NOMO-1 (cell line): ENCODE measurements at regions not wholly inside any gene's neighbourhood (a gene's known extent, or its start where the extent isn't known, plus 50 kb on each side); places are given as distances from the start of the nearest gene placed in this dataset.

ENCODE experiments used
- DNase-seq, 2 experiments: peaks; one replicate each; lab custom pipeline; 2025; ENCODE audit not compliant: unreplicated experiment in 2 of 2; lab: John Stamatoyannopoulos, UW

- no peak for DNase-seq
Observed at GRCh38 chr5:42337607-42338006, 85.6 kb upstream of the GHR start.

GRCh38 chr5:42338136-42338535 is 85.1 kb upstream of the GHR start:
- no peak for DNase-seq

- DNase-seq = no peak
Observed at GRCh38 chr5:42349163-42349562, 74.1 kb upstream of the GHR start.

DNA sequence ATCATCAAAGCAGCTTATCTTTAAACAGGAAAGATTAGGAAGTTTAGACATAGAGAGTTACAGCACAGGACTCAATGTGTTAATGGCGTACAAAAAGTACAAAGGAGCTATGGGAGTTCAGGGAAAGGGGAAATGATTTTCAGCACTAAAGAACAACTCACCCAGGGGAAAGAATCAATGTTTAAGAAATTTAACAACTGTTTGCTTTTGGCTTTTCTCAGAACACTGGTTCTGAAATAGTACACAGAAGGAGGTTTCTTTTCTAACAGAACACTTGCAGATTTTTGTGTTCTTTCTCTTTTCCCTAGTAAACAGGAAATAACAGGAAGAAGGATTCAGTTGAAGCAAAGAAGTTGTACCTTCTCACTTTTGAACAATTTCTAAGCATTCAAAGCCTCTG is 71.3 kb upstream of the GHR start:
- no peak for DNase-seq

GRCh38 chr5:42360056-42360455 is 63.2 kb upstream of the GHR start:
- no peak for DNase-seq

DNA sequence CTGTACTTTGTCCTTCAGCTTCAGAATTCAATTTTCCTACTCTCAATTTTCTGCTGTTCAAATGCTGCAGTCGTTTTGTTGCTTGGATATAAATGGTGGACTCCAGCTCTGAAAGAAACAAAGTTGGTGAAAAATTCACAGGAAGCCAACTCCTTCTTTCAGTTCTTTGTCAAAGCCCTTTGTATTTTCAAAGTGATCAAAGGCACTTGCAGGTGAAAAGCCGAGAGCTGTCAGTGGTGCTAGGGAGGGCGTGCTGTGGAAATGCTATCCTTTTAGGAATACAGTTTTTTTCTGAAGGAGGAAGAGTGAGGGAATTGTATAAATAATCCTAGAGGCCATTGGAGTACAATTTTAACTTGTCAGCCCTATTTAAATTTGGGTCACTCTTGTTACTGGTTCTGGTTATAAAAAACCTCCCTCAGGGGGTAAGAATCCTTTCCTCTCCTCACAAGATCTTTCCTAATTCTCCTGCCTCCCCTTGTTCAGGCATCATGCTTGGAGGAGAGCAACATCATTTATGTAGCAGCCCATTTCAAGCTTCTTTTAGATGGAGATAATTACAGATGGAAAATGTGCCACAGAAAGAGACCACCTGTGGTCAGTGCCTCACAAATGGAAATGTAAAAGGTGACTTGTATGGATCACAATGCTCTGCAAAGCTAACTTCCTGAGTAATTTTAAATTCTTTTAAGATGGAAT is 62.5 kb upstream of the GHR start:
- no peak for DNase-seq

DNA sequence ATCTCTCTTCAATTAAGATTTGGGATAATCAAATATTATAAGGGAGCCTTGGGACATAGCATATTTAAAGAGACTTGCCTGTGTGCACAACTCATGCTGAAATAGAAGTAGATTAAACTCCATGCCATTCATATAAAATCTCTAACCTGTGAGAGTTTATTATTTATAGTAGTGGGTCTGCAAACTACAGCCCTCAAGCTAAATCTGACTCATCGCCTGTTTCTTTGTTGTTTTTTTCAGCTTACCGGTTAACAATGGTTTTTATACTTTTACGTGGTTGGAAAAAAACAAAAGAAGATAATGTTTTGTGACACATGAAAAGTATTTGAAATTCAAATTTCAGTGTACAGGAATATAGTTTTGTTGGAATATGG is 61.9 kb upstream of the GHR start:
- no peak for DNase-seq

DNA sequence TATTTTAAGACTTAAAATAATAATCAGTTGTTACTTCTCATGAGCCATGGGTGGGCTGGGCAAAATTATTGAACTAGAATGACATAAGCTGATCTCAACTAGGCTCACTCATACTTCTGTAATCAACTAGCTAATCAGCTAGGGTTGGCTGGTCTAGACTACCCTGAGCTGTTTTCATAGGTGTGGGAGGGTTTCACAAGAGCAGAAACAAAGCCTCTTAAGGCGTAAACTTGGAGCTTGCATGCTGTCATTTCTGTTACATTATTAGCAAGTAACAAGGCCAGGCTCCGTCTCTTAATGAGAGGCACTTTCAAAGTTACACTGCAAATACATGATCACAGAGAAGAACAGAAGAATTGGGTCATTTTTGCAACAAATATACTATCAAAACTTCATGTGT is 57.2 kb upstream of the GHR start:
- DNase-seq = no peak
